SK-N-MC (cell line): ENCODE measurements at regions not wholly inside any gene's neighbourhood (a gene's known extent, or its start where the extent isn't known, plus 50 kb on each side); places are given as distances from the start of the nearest gene placed in this dataset.

Source experiments
- EZH2 ChIP-seq: fragments of 200-600 bp; sonication (generic); IDR thresholded peaks from one replicate; pipeline ENCODE4 v1.6.1; 2017; ENCODE audit warnings: antibody characterized with exemption
- FOXP2 ChIP-seq: optimal IDR thresholded peaks from 2 replicates; pipeline ENCODE3; 2011; ENCODE audit warnings: mild to moderate bottlenecking, moderate library complexity; ENCODE audit not compliant: insufficient read depth; ENCODE audit errors: extremely low read length, control extremely low read depth
- POLR2AphosphoS5 ChIP-seq: IDR thresholded peaks from 2 replicates; pipeline ENCODE4 v1.6.1; 2012; ENCODE audit warnings: mild to moderate bottlenecking, low read depth, low read length, borderline replicate concordance

DNA sequence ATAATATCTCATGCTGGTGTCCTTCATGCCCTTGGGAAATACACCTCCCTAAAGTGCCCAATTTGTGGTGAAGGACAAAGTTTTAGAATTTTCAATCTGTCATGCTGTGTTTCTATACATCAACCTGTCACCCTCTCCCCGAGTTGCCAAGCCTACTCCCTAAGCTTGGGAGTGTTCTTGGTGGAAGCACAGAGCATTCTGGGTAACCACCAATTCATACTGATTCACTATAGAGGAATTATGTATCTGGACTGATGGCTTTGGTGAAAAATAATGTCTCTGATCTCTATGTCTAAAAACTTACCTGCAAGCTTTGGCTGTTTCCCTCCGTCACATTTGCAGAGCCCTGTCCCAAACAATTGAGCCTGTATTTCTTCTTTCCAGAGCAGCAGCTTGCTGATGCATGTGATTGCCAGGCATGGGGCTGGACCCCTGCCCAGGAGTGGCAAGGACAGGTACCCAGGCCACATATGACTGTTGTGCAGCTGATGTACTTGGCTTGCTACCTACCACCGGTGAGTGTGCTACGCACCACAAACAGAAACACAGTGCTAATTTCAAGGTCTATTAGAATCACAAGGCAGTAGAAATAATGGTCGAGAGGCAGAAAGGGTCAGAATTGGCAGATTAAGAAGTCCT lies 202.8 kb upstream of the CITED2 start:
- TF ChIP-seq POLR2AphosphoS5 = no peak
- TF ChIP-seq EZH2 = no peak
- TF ChIP-seq FOXP2 = no peak
